Mucosa of descending colon (tissue), 3 donors: ENCODE measurements at regions not wholly inside any gene's neighbourhood (a gene's known extent, or its start where the extent isn't known, plus 50 kb on each side); places are given as distances from the start of the nearest gene placed in this dataset.

Experiments
- ATAC-seq: fragments of 200-7000 bp; cut with Tn5 transposase; one replicate; pipeline ENCODE4 v1.9.1; 2020; ENCODE audit warnings: mild to moderate bottlenecking, moderate library complexity
- DNase-seq, 3 donors: peaks; one replicate each; pipeline ENCODE4 v3.0.0-alpha.2; 2020
- H3K36me3 ChIP-seq: fragments of 200-600 bp; one replicate; pipeline ENCODE4 v1.8.0; 2021; ENCODE audit warnings: low read depth, mild to moderate bottlenecking
- H3K4me1 ChIP-seq: fragments of 200-600 bp; one replicate; pipeline ENCODE4 v1.8.0; 2021; ENCODE audit warnings: low read depth, mild to moderate bottlenecking
- H3K4me3 ChIP-seq: fragments of 200-600 bp; one replicate; pipeline ENCODE4 v1.8.0; 2021; ENCODE audit warnings: mild to moderate bottlenecking
- H3K9me3 ChIP-seq: fragments of 200-600 bp; one replicate; pipeline ENCODE4 v1.8.0; 2021; ENCODE audit warnings: mild to moderate bottlenecking
- CTCF ChIP-seq: fragments of 200-600 bp; IDR thresholded peaks from one replicate; pipeline ENCODE4 v1.8.0; 2022; ENCODE audit warnings: antibody characterized with exemption, mild to moderate bottlenecking
- intact Hi-C, 2 donors: fragments of 100-400 bp; cut with DNase I in 1 of 2; cut with micrococcal nuclease in 1 of 2; formaldehyde crosslinking; loops; one replicate each; pipeline versions ENCODE4 v1.11.0 to v1.11.1; 2022; cut with DNase I, micrococcal nuclease
- donor health status: DM: no; HTN: no; CAD: no; lungs with moderate emphysema.
- donor health status: DM: no; HTN: no; CAD: no.
- donor health status: DM: no; HTN: yes; CAD: no.

- no peak for TF ChIP-seq CTCF
- peak; percentile 52 for ATAC-seq
Observed at GRCh38 chr6:169075211-169075914, 178.3 kb downstream of the THBS2 start.

DNA sequence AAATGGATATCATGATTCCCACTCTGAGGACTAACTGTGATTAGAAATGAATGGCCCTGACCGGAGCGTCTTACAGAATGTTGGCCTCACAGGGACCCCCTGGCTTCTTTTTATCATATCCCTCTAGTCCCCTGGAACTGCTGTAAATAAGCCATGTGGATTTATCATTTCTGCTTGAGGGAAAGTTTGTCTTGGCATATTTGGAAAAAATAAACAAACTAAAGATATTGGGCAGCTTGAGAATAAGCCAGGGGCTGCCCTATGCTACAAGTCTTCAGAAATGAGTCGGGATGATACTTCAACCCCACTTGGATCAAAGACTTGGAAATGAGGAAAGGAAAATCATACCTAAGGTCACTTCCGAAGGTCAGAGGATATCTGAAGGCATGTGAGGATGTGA, 179.1 kb downstream of the THBS2 start:
- Histone ChIP-seq H3K9me3 (no peaks in the 10 kb centered on the region), H3K4me3 (no peak overlapping the region), H3K36me3 (no peaks in the 10 kb centered on the region), H3K4me1 (no peaks in the 10 kb centered on the region)
- DNase-seq, result no peak
- intact Hi-C loops, result no loop called here
- TF ChIP-seq CTCF, result no peak
- ATAC-seq, result no peak

More at GRCh38 chr6:169075211-169075914, 178.3 kb downstream of the THBS2 start:
- Histone ChIP-seq H3K36me3 (no peaks in the 10 kb centered on the region), H3K4me3 (no peak overlapping the region), H3K4me1 (no peaks in the 10 kb centered on the region), H3K9me3 (no peaks in the 10 kb centered on the region)
- intact Hi-C loops, result no loop called here
- DNase-seq, result peak; percentile 31 to 64 (median 42)

DNA sequence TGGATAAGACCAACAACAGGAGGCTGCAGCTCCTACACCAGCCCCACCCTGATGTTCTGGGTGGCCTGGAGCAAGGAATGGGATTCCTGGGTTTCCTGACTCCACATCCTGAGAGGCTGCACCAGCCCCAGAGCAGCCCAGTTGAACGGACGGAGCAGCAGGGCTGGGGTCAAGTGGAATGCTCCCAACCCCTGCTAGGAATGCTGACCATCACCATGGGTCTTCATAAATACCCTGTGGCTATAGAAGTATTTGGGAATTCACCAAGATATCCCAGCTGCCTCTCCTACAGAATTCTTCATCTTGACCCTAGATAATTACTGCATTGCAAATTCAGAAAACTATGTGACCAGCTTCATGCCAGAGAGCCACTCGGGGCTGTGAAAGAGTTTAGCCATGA, 180.3 kb downstream of the THBS2 start:
- Histone ChIP-seq H3K4me1 (no peaks in the 10 kb centered on the region), H3K36me3 (no peaks in the 10 kb centered on the region), H3K9me3 (no peaks in the 10 kb centered on the region), H3K4me3 (no peak overlapping the region)
- ATAC-seq, result no peak
- no peak for TF ChIP-seq CTCF
- intact Hi-C loops, result no loop called here
- no peak for DNase-seq

- DNase-seq (peak in 2 of 3 donors; percentile 30 to 32), ATAC-seq (no peak)
- Histone ChIP-seq H3K4me3 (no peak overlapping the region), H3K9me3 (no peaks in the 10 kb centered on the region), H3K36me3 (no peaks in the 10 kb centered on the region), H3K4me1 (no peaks in the 10 kb centered on the region)
- no peak for TF ChIP-seq CTCF
- intact Hi-C loops, result no loop called here
Observed at GRCh38 chr6:169072127-169073042, 181.3 kb downstream of the THBS2 start.

- no peaks in the 10 kb centered on the region for H3K36me3 ChIP-seq
- intact Hi-C loops, result no loop called here
- H3K4me1 ChIP-seq, result no peaks in the 10 kb centered on the region
- TF ChIP-seq CTCF, result no peak
- DNase-seq (no peak), ATAC-seq (no peak)
- H3K4me3 ChIP-seq, result no peak overlapping the region
- no peaks in the 10 kb centered on the region for H3K9me3 ChIP-seq
Observed at GRCh38 chr6:169071394-169071793, 182.3 kb downstream of the THBS2 start.
